Endothelial cell of umbilical vein (primary cell): ENCODE measurements at regions not wholly inside any gene's neighbourhood (a gene's known extent, or its start where the extent isn't known, plus 50 kb on each side); places are given as distances from the start of the nearest gene placed in this dataset.

Experiments used
- BruUV-seq: library from RNA; stranded (reverse); fragments of 400-500 nt; replicated peaks from 2 replicates; lab custom pipeline; 2021; lab: Mats Ljungman, UMichigan
- CTCF ChIA-PET: fragments of 300-600, 350-600 bp; sonication (Branson Sonifier 250); formaldehyde crosslinking; loops from one replicate; lab custom pipeline; 2021; ENCODE audit warnings: antibody characterized with exemption, inconsistent platforms; lab: Charles Lee
- POLR2A ChIA-PET: fragments of 300-600, 350-600 bp; sonication (Branson Sonifier 250); formaldehyde crosslinking; loops from one replicate; lab custom pipeline; 2021; ENCODE audit warnings: antibody characterized with exemption, inconsistent platforms; lab: Charles Lee
- DNase-seq: peaks from one replicate; pipeline ENCODE4 v3.0.0-alpha.2; 2011; ENCODE audit warnings: low read depth, low spot score
- FAIRE-seq: peaks from 2 replicates; lab custom pipeline; 2011; peaks lifted over from hg19 to GRCh38; lab: Jason Lieb, UNC
- H2AFZ ChIP-seq: 2 replicates; pipeline ENCODE4 v1.6.0; 2012; ENCODE audit warnings: low read depth, low read length, control low read depth, inconsistent platforms
- H3K27ac ChIP-seq: 2 replicates; pipeline ENCODE4 v1.5.1; 2011; ENCODE audit warnings: low read depth, mild to moderate bottlenecking, control low read depth, low read length, moderate library complexity; ENCODE audit not compliant: insufficient read depth
- H3K27me3 ChIP-seq, 2 experiments: 2 replicates each; pipeline versions ENCODE4 v1.6.0 to v1.6.1; 2011; ENCODE audit warnings: low read length in 2 of 2, mixed read lengths in 1 of 2; ENCODE audit not compliant: control insufficient read depth in 2 of 2, insufficient read depth in 2 of 2
- H3K36me3 ChIP-seq, 2 experiments: 2 replicates in 1 of 2; 3 replicates in 1 of 2; pipeline ENCODE4 v1.5.1; 2011; ENCODE audit warnings: low read length in 2 of 2, mild to moderate bottlenecking in 1 of 2, moderate library complexity in 1 of 2; ENCODE audit not compliant: control insufficient read depth in 2 of 2, insufficient read depth in 2 of 2; ENCODE audit errors: extremely low read depth in 1 of 2
- H3K4me1 ChIP-seq: 3 replicates; pipeline ENCODE4 v1.5.1; 2011; ENCODE audit warnings: mild to moderate bottlenecking, low read length; ENCODE audit not compliant: control insufficient read depth, insufficient read depth; ENCODE audit errors: extremely low read depth
- H3K4me2 ChIP-seq: 2 replicates; pipeline ENCODE4 v1.6.1; 2011; ENCODE audit warnings: low read length, control low read depth, mixed read lengths; ENCODE audit not compliant: insufficient read depth
- H3K4me3 ChIP-seq, 3 experiments: fragments of 200-600 bp in 1 of 3; sonication (generic), shearing (Covaris generic) in 1 of 3; replicated peaks in 1 of 3; 2 replicates each; pipeline ENCODE4 v1.5.1; 2011 to 2016; ENCODE audit warnings: control low read depth in 3 of 3, low read length in 3 of 3, mild to moderate bottlenecking in 2 of 3, inconsistent platforms in 1 of 3, low read depth in 1 of 3, moderate library complexity in 1 of 3; ENCODE audit not compliant: insufficient read depth in 1 of 3
- H3K79me2 ChIP-seq: 2 replicates; pipeline ENCODE4 v1.6.0; 2012; ENCODE audit warnings: low read length, inconsistent platforms; ENCODE audit not compliant: control insufficient read depth, insufficient read depth
- H3K9ac ChIP-seq: replicated peaks from 2 replicates; pipeline ENCODE3; 2011; ENCODE audit warnings: low read length, control low read depth; ENCODE audit not compliant: insufficient read depth; ENCODE audit errors: extremely low read depth
- H3K9me1 ChIP-seq: replicated peaks from 3 replicates; pipeline ENCODE4 v1.6.0; 2011; ENCODE audit warnings: mild to moderate bottlenecking, low read length; ENCODE audit not compliant: control insufficient read depth, insufficient read depth; ENCODE audit errors: extremely low read depth
- H3K9me3 ChIP-seq: replicated peaks from 2 replicates; pipeline ENCODE4 v1.5.1; 2012; ENCODE audit warnings: low read length, inconsistent platforms; ENCODE audit not compliant: control insufficient read depth, insufficient read depth
- H4K20me1 ChIP-seq: replicated peaks from 2 replicates; pipeline ENCODE3; 2011; ENCODE audit warnings: mild to moderate bottlenecking, low read length; ENCODE audit not compliant: control insufficient read depth, insufficient read depth; ENCODE audit errors: extremely low read depth
- EZH2 ChIP-seq: IDR thresholded peaks from 2 replicates; pipeline ENCODE4 v1.6.1; 2012; ENCODE audit warnings: borderline replicate concordance, low read depth, mild to moderate bottlenecking, moderate library complexity, low read length, inconsistent platforms; ENCODE audit not compliant: severe bottlenecking
- FOS ChIP-seq: IDR thresholded peaks from 2 replicates; pipeline ENCODE4 v1.6.1; 2011; ENCODE audit warnings: mild to moderate bottlenecking, low read length, moderate library complexity, borderline replicate concordance; ENCODE audit not compliant: insufficient read depth
- GATA2 ChIP-seq: IDR thresholded peaks from 2 replicates; pipeline ENCODE4 v1.7.0; 2011; ENCODE audit warnings: low read depth, mild to moderate bottlenecking, moderate library complexity, mixed read lengths, low read length; ENCODE audit not compliant: insufficient read length, insufficient read depth
- JUN ChIP-seq: IDR thresholded peaks from 2 replicates; pipeline ENCODE4 v1.6.1; 2011; ENCODE audit warnings: borderline replicate concordance, low read depth; ENCODE audit not compliant: insufficient read length, insufficient read depth
- MYC ChIP-seq: IDR thresholded peaks from one replicate; pipeline ENCODE4 v1.6.1; 2011; ENCODE audit warnings: mild to moderate bottlenecking, low read depth, low read length
- POLR2A ChIP-seq: IDR thresholded peaks from 2 replicates; pipeline ENCODE4 v1.6.1; 2012; ENCODE audit warnings: low read depth, mild to moderate bottlenecking, control low read depth, low read length
- POLR2AphosphoS5 ChIP-seq: IDR thresholded peaks from 2 replicates; pipeline ENCODE4 v1.6.1; 2012; ENCODE audit warnings: low read depth, mild to moderate bottlenecking, control low read depth, low read length, moderate library complexity; ENCODE audit not compliant: insufficient read depth
- dilution Hi-C: fragments of 300-500 bp; cut with MboI; formaldehyde crosslinking; loops from one replicate; pipeline ENCODE4 v1.15.0; 2019; ENCODE audit warnings: low sequenced_read_pairs; ENCODE audit not compliant: extremely low pct_ligation_motif_present
- intact Hi-C: fragments of 100-400 bp; cut with micrococcal nuclease; formaldehyde crosslinking; loops from one replicate; pipeline ENCODE4 v1.10.0; 2022
- TF ChIP-seq, protein P1 (sequence below), 2 donors: IDR thresholded peaks; 1 replicate in 1 of 2; 2 replicates in 1 of 2; pipeline ENCODE4 v1.5.1; 2011; ENCODE audit warnings: low read length in 2 of 2, mild to moderate bottlenecking in 2 of 2, moderate library complexity in 2 of 2, control low read depth in 1 of 2, inconsistent platforms in 1 of 2, low read depth in 1 of 2; ENCODE audit not compliant: insufficient read depth in 1 of 2; ENCODE audit errors: extremely low read depth in 1 of 2
- TF ChIP-seq, protein P2 (sequence below): IDR thresholded peaks from 2 replicates; pipeline ENCODE4 v1.6.1; 2011; ENCODE audit not compliant: insufficient read depth, insufficient read length

DNA sequence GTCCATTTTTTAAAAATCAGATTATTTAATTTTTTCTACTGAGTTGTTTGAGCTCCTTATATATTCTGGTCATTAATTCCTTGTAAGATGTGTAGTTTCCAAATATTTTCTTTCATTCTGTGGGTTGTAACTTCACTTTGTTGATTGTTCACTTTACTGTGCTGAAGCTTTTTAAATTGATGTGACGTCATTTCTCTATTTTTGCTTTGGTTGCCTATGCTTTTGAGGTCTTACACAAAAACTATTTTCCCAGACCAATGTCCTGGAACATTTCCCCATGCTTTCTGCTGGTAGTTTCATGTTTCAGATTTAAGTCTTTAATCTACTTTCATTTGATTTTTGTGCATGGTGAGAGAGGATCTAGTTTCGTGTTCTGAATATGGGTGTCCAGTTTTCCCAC is 753.6 kb downstream of the TRIML1 start:
- intact Hi-C loops, result no loop called here
- no peak overlapping the region for H2AFZ ChIP-seq
- H3K4me1 ChIP-seq, result no peaks in the 10 kb centered on the region
- H3K4me3 ChIP-seq, result no peak overlapping the region
- POLR2A ChIA-PET, result no interaction called here
- no peak overlapping the region for H3K27ac ChIP-seq
- no peaks in the 10 kb centered on the region for H3K9me3 ChIP-seq
- DNase-seq (no peak), FAIRE-seq (no peak)
- no peak overlapping the region for H3K9ac ChIP-seq
- dilution Hi-C loops, result no loop called here
- no peaks in the 10 kb centered on the region for H3K36me3 ChIP-seq
- no peaks in the 10 kb centered on the region for H3K9me1 ChIP-seq
- no peaks in the 10 kb centered on the region for H3K79me2 ChIP-seq
- CTCF ChIA-PET, result no interaction called here
- no peak for TF ChIP-seq POLR2AphosphoS5
- TF ChIP-seq JUN, result no peak
- TF ChIP-seq POLR2A, result no peak
- no peak for TF ChIP-seq EZH2
- no peak for TF ChIP-seq FOS
- no peak for TF ChIP-seq MYC
- TF ChIP-seq, protein P1, sequence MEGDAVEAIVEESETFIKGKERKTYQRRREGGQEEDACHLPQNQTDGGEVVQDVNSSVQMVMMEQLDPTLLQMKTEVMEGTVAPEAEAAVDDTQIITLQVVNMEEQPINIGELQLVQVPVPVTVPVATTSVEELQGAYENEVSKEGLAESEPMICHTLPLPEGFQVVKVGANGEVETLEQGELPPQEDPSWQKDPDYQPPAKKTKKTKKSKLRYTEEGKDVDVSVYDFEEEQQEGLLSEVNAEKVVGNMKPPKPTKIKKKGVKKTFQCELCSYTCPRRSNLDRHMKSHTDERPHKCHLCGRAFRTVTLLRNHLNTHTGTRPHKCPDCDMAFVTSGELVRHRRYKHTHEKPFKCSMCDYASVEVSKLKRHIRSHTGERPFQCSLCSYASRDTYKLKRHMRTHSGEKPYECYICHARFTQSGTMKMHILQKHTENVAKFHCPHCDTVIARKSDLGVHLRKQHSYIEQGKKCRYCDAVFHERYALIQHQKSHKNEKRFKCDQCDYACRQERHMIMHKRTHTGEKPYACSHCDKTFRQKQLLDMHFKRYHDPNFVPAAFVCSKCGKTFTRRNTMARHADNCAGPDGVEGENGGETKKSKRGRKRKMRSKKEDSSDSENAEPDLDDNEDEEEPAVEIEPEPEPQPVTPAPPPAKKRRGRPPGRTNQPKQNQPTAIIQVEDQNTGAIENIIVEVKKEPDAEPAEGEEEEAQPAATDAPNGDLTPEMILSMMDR (IDR thresholded peaks at IDR 0.05; ENCODE audit: extremely low read depth in 1 of 2, insufficient read depth in 1 of 2, low read depth in 1 of 2, low read length in 2 of 2), result no peak
- TF ChIP-seq, protein P2, sequence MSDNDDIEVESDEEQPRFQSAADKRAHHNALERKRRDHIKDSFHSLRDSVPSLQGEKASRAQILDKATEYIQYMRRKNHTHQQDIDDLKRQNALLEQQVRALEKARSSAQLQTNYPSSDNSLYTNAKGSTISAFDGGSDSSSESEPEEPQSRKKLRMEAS, result no peak
- no peak for TF ChIP-seq GATA2
- H3K4me2 ChIP-seq, result no peak overlapping the region
- no peaks in the 10 kb centered on the region for H3K27me3 ChIP-seq
- BruUV-seq, result no TSS peak
- no peaks in the 10 kb centered on the region for H4K20me1 ChIP-seq
